ENCODE measurements at regions not wholly inside any gene's neighbourhood (a gene's known extent, or its start where the extent isn't known, plus 50 kb on each side); places are given as distances from the start of the nearest gene placed in this dataset.

DNA sequence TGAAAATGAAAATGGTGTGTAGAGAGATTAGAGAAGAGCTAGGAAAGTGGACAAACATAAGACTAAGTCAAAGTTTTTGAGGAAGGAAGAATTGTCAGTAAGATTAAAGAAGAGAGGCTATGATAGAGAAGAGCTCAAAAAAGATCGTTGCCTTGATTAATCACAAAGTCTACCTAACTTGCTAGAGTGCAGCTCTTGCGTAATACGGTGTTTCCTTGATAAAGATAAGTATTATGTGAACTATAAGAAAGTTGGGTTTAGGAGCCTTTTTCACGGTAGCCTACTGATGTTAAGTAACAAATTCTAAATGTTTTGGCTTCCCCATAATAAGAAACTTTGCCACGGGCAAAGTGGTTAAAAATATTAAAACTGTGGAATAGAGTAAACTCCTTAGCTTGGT lies 226.4 kb upstream of the NRXN1 start:
- TF ChIP-seq, protein P1, sequence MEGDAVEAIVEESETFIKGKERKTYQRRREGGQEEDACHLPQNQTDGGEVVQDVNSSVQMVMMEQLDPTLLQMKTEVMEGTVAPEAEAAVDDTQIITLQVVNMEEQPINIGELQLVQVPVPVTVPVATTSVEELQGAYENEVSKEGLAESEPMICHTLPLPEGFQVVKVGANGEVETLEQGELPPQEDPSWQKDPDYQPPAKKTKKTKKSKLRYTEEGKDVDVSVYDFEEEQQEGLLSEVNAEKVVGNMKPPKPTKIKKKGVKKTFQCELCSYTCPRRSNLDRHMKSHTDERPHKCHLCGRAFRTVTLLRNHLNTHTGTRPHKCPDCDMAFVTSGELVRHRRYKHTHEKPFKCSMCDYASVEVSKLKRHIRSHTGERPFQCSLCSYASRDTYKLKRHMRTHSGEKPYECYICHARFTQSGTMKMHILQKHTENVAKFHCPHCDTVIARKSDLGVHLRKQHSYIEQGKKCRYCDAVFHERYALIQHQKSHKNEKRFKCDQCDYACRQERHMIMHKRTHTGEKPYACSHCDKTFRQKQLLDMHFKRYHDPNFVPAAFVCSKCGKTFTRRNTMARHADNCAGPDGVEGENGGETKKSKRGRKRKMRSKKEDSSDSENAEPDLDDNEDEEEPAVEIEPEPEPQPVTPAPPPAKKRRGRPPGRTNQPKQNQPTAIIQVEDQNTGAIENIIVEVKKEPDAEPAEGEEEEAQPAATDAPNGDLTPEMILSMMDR (IDR thresholded peaks at IDR 0.05; ENCODE audit: borderline replicate concordance, insufficient read depth, low read depth, low read length) = no peak
- no peak overlapping the region for H3K4me3 ChIP-seq (ENCODE audit: low read depth, low read length)

GRCh38 chr2:51256736-51257135 lies 224.8 kb upstream of the NRXN1 start:
- TF ChIP-seq, protein P1 (IDR thresholded peaks at IDR 0.05; ENCODE audit: borderline replicate concordance, insufficient read depth, low read depth, low read length) = no peak
- H3K4me3 ChIP-seq (ENCODE audit: low read depth, low read length) = no peak overlapping the region

DNA sequence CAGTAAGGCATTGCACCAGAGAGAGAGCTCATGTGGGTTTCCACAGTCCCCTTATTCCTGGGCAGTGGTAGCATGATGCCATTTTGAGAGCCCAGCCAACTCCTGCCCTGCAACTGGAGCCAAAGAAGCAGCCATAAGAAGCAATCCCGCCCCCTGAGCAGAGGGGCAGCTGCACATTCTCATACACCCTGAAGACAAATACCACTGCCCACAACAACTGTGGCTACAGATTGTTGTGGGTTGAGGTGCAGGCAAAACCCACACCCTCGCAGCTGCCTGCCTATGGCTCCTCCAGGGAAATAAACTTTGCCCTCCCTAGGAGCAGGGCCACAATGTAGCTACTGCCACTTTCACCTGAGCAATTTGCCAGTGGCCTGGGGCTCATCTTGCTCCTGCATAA lies 219.4 kb upstream of the NRXN1 start:
- TF ChIP-seq, protein P1 (IDR thresholded peaks at IDR 0.05; ENCODE audit: borderline replicate concordance, insufficient read depth, low read depth, low read length) = no peak
- H3K4me3 ChIP-seq (ENCODE audit: low read depth, low read length) = no peak overlapping the region

DNA sequence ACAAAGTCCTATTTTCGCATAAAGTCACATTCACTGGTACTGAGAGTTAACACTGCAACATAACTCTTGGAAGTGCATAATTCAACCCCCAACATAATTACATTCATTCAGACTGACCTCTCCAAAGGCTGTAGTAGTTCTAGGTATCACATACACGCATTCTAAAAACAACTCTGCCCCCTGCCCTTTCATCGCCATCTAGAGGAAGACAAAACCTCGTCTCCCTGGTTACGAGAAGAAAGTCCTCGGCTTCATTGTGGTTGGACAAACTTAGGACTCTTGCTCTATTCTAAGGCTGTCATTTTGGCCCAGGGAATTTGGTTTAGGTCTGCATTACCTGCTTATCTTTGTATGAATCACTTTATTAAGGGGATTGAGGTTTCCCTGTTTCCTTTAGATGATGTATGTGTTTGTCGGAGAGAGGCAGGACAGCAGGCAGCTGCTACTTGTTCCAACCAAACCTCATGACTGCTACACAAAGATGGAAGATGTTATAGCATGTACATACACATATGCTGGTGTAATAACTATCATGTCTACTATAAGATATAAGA lies 215.4 kb upstream of the NRXN1 start:
- H3K4me3 ChIP-seq (ENCODE audit: low read depth, low read length) = no peak overlapping the region
- TF ChIP-seq, protein P1 (IDR thresholded peaks at IDR 0.05; ENCODE audit: borderline replicate concordance, insufficient read depth, low read depth, low read length) = no peak

- TF ChIP-seq, protein P1 (IDR thresholded peaks at IDR 0.05; ENCODE audit: borderline replicate concordance, insufficient read depth, low read depth, low read length) = no peak
- H3K4me3 ChIP-seq (ENCODE audit: low read depth, low read length) = no peak overlapping the region
Measured at GRCh38 chr2:51243892-51244535, 212.1 kb upstream of the NRXN1 start.

DNA sequence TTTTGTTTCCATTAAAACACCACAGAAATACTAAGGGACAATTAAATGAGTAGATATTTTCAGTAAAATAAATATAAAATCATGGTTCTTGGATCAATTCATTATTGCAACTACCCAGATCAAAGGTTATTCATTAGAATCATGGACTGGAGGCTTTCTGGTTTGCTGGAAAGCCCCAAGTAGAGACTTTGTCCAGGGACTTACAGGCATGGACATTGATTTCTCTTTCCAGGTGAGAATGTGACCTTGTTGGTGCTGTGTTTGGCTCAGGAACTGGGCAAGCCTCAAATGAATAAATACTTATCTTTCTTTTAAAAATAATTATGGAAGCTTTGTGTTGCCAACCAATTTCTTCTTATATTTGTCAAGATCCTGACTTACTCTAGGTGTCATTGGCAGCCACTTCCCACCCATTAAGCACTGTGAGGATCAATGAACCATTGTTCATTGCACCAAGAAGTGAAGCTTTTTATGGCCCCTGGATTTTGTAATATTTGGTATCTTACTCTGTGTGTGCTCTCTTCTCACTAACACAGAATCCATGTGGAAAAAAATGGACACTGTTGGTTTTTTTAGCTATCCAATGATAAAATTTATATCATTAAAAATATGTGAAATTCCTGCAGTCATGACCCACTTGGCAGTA lies 205.8 kb upstream of the NRXN1 start:
- no peak overlapping the region for H3K4me3 ChIP-seq (ENCODE audit: low read depth, low read length)
- TF ChIP-seq, protein P1 (IDR thresholded peaks at IDR 0.05; ENCODE audit: borderline replicate concordance, insufficient read depth, low read depth, low read length) = no peak

DNA sequence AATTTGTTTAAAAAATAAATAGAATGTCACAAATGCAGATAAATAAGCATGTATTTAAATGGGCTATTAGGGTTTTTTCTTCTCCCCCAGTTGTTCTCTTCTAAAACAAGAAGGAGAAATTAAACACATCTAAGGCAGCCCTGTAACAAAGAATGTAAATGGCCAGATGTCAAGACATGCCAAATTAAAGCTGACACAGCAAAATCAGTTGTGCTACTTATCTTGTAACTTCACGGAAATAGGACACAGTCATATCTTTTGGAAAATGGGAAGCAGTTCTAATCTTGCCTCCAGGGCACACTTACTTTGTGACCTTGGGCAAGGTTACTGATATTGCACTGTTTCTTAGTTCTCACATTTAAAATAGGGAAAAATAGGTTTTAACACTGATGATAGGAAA lies 200.1 kb upstream of the NRXN1 start:
- no peak overlapping the region for H3K4me3 ChIP-seq (ENCODE audit: low read depth, low read length)
- TF ChIP-seq, protein P1 (IDR thresholded peaks at IDR 0.05; ENCODE audit: borderline replicate concordance, insufficient read depth, low read depth, low read length) = no peak
